ENCODE measurements at regions not wholly inside any gene's neighbourhood (a gene's known extent, or its start where the extent isn't known, plus 50 kb on each side); places are given as distances from the start of the nearest gene placed in this dataset.

DNA sequence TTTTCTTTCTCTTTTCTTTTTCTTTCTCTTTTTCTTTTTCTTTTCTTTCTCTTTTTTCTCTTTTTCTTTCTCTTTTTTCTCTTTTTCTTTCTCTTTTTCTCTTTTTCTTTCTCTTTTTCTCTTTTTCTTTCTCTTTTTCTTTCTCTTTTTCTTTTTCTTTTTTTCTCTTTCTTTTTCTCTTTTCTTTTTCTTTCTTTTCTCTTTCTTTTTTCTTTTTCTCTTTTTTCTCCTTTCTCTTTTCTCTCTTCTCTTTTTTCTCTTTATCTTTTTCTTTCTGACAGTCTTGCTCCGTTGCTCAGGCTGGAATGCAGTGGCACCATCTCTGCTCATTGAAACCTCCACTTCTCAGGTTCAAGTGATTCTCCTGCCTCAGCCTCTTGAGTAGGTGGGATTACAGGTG, 335.7 kb downstream of the SQOR start:
- no peak overlapping the region for H3K27ac ChIP-seq (ENCODE audit: low read depth in 1 of 2, low read length in 2 of 2)
- WGBS = 70% methylated on average over 1 of the region's 1 CpG
- H3K4me3 ChIP-seq (ENCODE audit: low read depth in 1 of 3, low read length in 3 of 3) = no peak overlapping the region
- no peaks in the 10 kb centered on the region for H3K4me1 ChIP-seq (ENCODE audit: control insufficient read depth in 4 of 4, insufficient read depth in 4 of 4, low read length in 3 of 4)
- TF ChIP-seq, protein P1, sequence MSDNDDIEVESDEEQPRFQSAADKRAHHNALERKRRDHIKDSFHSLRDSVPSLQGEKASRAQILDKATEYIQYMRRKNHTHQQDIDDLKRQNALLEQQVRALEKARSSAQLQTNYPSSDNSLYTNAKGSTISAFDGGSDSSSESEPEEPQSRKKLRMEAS (IDR thresholded peaks at IDR 0.05) = no peak
- TF ChIP-seq NR2F2 (IDR thresholded peaks at IDR 0.05) (no peak), SP1 (IDR thresholded peaks at IDR 0.05) (no peak), RXRA (IDR thresholded peaks at IDR 0.05) (no peak), FOXA1 (IDR thresholded peaks at IDR 0.05) (no peak), JUND (IDR thresholded peaks at IDR 0.05) (no peak), HNF4A (conservative IDR thresholded peaks at IDR 0.05) (no peak), FOXA2 (IDR thresholded peaks at IDR 0.05) (no peak), TAF1 (conservative IDR thresholded peaks at IDR 0.05) (no peak), HNF4G (IDR thresholded peaks at IDR 0.05) (no peak), GABPA (IDR thresholded peaks at IDR 0.05 in 1 of 2, conservative IDR thresholded peaks at IDR 0.05 in 1 of 2) (no peak), RAD21 (IDR thresholded peaks at IDR 0.05) (no peak), YY1 (IDR thresholded peaks at IDR 0.05) (no peak), EGR1 (IDR thresholded peaks at IDR 0.05; ENCODE audit: low read depth in 2 of 2) (no peak)
- TF ChIP-seq, protein P2, sequence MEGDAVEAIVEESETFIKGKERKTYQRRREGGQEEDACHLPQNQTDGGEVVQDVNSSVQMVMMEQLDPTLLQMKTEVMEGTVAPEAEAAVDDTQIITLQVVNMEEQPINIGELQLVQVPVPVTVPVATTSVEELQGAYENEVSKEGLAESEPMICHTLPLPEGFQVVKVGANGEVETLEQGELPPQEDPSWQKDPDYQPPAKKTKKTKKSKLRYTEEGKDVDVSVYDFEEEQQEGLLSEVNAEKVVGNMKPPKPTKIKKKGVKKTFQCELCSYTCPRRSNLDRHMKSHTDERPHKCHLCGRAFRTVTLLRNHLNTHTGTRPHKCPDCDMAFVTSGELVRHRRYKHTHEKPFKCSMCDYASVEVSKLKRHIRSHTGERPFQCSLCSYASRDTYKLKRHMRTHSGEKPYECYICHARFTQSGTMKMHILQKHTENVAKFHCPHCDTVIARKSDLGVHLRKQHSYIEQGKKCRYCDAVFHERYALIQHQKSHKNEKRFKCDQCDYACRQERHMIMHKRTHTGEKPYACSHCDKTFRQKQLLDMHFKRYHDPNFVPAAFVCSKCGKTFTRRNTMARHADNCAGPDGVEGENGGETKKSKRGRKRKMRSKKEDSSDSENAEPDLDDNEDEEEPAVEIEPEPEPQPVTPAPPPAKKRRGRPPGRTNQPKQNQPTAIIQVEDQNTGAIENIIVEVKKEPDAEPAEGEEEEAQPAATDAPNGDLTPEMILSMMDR (IDR thresholded peaks at IDR 0.05; ENCODE audit: low read depth, low read length, missing input control) = no peak
- TF ChIP-seq, protein P3, sequence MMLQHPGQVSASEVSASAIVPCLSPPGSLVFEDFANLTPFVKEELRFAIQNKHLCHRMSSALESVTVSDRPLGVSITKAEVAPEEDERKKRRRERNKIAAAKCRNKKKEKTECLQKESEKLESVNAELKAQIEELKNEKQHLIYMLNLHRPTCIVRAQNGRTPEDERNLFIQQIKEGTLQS (IDR thresholded peaks at IDR 0.05) = no peak
- TF ChIP-seq, protein P4, sequence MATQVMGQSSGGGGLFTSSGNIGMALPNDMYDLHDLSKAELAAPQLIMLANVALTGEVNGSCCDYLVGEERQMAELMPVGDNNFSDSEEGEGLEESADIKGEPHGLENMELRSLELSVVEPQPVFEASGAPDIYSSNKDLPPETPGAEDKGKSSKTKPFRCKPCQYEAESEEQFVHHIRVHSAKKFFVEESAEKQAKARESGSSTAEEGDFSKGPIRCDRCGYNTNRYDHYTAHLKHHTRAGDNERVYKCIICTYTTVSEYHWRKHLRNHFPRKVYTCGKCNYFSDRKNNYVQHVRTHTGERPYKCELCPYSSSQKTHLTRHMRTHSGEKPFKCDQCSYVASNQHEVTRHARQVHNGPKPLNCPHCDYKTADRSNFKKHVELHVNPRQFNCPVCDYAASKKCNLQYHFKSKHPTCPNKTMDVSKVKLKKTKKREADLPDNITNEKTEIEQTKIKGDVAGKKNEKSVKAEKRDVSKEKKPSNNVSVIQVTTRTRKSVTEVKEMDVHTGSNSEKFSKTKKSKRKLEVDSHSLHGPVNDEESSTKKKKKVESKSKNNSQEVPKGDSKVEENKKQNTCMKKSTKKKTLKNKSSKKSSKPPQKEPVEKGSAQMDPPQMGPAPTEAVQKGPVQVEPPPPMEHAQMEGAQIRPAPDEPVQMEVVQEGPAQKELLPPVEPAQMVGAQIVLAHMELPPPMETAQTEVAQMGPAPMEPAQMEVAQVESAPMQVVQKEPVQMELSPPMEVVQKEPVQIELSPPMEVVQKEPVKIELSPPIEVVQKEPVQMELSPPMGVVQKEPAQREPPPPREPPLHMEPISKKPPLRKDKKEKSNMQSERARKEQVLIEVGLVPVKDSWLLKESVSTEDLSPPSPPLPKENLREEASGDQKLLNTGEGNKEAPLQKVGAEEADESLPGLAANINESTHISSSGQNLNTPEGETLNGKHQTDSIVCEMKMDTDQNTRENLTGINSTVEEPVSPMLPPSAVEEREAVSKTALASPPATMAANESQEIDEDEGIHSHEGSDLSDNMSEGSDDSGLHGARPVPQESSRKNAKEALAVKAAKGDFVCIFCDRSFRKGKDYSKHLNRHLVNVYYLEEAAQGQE (IDR thresholded peaks at IDR 0.05) = no peak
- TF ChIP-seq, protein P5, sequence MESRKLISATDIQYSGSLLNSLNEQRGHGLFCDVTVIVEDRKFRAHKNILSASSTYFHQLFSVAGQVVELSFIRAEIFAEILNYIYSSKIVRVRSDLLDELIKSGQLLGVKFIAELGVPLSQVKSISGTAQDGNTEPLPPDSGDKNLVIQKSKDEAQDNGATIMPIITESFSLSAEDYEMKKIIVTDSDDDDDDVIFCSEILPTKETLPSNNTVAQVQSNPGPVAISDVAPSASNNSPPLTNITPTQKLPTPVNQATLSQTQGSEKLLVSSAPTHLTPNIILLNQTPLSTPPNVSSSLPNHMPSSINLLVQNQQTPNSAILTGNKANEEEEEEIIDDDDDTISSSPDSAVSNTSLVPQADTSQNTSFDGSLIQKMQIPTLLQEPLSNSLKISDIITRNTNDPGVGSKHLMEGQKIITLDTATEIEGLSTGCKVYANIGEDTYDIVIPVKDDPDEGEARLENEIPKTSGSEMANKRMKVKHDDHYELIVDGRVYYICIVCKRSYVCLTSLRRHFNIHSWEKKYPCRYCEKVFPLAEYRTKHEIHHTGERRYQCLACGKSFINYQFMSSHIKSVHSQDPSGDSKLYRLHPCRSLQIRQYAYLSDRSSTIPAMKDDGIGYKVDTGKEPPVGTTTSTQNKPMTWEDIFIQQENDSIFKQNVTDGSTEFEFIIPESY (IDR thresholded peaks at IDR 0.05) = no peak
- no peak overlapping the region for H3K9ac ChIP-seq (ENCODE audit: low read depth in 1 of 2, low read length in 2 of 2)
- no peaks in the 10 kb centered on the region for H3K36me3 ChIP-seq (ENCODE audit: control insufficient read depth in 4 of 4, insufficient read depth in 3 of 4, low read depth in 1 of 4, low read length in 3 of 4)
- DNase-seq (ENCODE audit: low spot score) = no peak
- no peaks in the 10 kb centered on the region for H3K9me3 ChIP-seq (ENCODE audit: control insufficient read depth in 4 of 4, low read length in 3 of 4)
- H3K27me3 ChIP-seq (ENCODE audit: control insufficient read depth in 4 of 4, insufficient read depth in 4 of 4, low read length in 3 of 4) = no peaks in the 10 kb centered on the region
